Gastrocnemius medialis (tissue), 4 donors: ENCODE measurements at regions not wholly inside any gene's neighbourhood (a gene's known extent, or its start where the extent isn't known, plus 50 kb on each side); places are given as distances from the start of the nearest gene placed in this dataset.

Source experiments
- ATAC-seq, 2 donors: fragments of 150-250 bp; one replicate each; pipeline ENCODE4 v1.9.1; 2016
- DNase-seq, 2 donors: peaks; one replicate each; pipeline ENCODE4 v3.0.0-alpha.2; 2019
- H3K27ac ChIP-seq, 4 donors: fragments of 200-600 bp; sonication (generic); 1 replicate in 1 of 4; 2 replicates in 3 of 4; pipeline ENCODE4 v1.5.1; 2016 to 2018; ENCODE audit warnings: mild to moderate bottlenecking in 2 of 4, moderate library complexity in 1 of 4
- H3K27me3 ChIP-seq, 3 donors: fragments of 200-600 bp; sonication (generic) in 2 of 3; 1 replicate in 1 of 3; 2 replicates in 2 of 3; pipeline versions ENCODE4 v1.5.1 to v1.6.0; 2016 to 2019; ENCODE audit warnings: mild to moderate bottlenecking in 1 of 3, moderate library complexity in 1 of 3
- H3K36me3 ChIP-seq, 2 donors: fragments of 200-600 bp; sonication (generic) in 1 of 2; one replicate each; pipeline ENCODE4 v1.5.1; 2017 to 2018
- H3K4me1 ChIP-seq, 2 donors: fragments of 200-600 bp; sonication (generic) in 1 of 2; one replicate each; pipeline ENCODE4 v1.5.1; 2016 to 2017; ENCODE audit warnings: mild to moderate bottlenecking in 2 of 2
- H3K4me3 ChIP-seq, 4 donors: fragments of 200-600 bp; sonication (generic) in 3 of 4; 1 replicate in 1 of 4; 2 replicates in 3 of 4; pipeline ENCODE4 v1.5.1; 2016 to 2019; ENCODE audit warnings: mild to moderate bottlenecking in 2 of 4
- H3K9me3 ChIP-seq, 3 donors: fragments of 200-600 bp; sonication (generic) in 2 of 3; 1 replicate in 1 of 3; 2 replicates in 2 of 3; pipeline ENCODE4 v1.5.1; 2016 to 2019
- POLR2A ChIP-seq, 2 donors: fragments of 450-650 bp; IDR thresholded peaks; one replicate each; pipeline ENCODE4 v1.6.1; 2017; ENCODE audit warnings: antibody characterized with exemption in 2 of 2, mild to moderate bottlenecking in 2 of 2, moderate library complexity in 2 of 2
- in situ Hi-C, 4 donors: fragments of 200-750 bp; cut with MboI; loops; one replicate each; pipeline versions ENCODE4 v1.15.0 to v1.8.0; 2017; ENCODE audit warnings: low sequenced_read_pairs in 4 of 4
- intact Hi-C: fragments of 100-400 bp; cut with DNase I; formaldehyde crosslinking; loops from one replicate; pipeline ENCODE4 v1.15.1; 2023; ENCODE audit warnings: low total_unique reads
- TF ChIP-seq, protein P1 (sequence below), 5 experiments: fragments of 450-650 bp in 3 of 5; fragments of 200-600 bp in 2 of 5; sonication (generic) in 2 of 5; IDR thresholded peaks in 4 of 5; conservative IDR thresholded peaks in 1 of 5; 1 replicate in 4 of 5; 2 replicates in 1 of 5; pipeline ENCODE4 v1.5.1; 2016 to 2019; ENCODE audit warnings: antibody characterized with exemption in 5 of 5, mild to moderate bottlenecking in 3 of 5, moderate library complexity in 3 of 5

DNA sequence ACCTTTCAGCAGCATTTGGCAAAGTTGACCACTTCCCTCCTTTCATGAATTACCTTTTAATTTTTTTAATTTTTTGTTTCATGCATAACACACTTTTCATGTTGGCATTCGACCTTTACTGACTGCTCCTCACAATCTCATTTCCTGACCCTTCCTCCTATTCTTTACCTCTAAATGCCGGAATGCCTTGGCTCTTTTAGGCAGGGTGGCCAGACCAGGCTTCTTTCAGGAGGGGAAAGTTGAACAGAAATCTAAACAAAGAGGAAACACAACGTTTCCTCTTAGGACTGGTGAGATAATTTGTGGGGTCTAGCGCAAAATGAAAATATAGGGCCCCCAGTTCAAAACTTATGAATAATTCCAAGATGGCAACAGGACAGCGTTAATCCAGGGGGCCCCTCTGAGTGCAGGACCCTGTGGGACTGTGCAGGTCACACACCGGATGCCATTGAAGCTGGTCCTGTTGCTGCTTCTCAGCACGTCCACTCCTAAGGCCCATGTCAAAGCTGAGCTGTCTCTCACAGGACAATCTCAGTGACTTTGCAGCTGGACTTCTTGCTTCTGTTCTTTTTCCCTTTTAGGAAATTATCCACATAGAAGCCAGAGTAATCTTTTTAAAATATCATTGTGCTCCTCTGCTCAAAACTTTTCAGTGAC is 313.8 kb downstream of the HDGFL1 start:
- TF ChIP-seq POLR2A (IDR thresholded peaks at IDR 0.05), result no peak
- TF ChIP-seq, protein P1, sequence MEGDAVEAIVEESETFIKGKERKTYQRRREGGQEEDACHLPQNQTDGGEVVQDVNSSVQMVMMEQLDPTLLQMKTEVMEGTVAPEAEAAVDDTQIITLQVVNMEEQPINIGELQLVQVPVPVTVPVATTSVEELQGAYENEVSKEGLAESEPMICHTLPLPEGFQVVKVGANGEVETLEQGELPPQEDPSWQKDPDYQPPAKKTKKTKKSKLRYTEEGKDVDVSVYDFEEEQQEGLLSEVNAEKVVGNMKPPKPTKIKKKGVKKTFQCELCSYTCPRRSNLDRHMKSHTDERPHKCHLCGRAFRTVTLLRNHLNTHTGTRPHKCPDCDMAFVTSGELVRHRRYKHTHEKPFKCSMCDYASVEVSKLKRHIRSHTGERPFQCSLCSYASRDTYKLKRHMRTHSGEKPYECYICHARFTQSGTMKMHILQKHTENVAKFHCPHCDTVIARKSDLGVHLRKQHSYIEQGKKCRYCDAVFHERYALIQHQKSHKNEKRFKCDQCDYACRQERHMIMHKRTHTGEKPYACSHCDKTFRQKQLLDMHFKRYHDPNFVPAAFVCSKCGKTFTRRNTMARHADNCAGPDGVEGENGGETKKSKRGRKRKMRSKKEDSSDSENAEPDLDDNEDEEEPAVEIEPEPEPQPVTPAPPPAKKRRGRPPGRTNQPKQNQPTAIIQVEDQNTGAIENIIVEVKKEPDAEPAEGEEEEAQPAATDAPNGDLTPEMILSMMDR (IDR thresholded peaks at IDR 0.05 in 4 of 5, conservative IDR thresholded peaks at IDR 0.05 in 1 of 5), result no peak

GRCh38 chr6:22884456-22884855 is 315.1 kb downstream of the HDGFL1 start:
- H3K9me3 ChIP-seq, result no peaks in the 10 kb centered on the region
- peak in 1 of 2 donors; percentile 38 for ATAC-seq
- peaks cover 4 to 6% of the 10 kb centered on the region in 2 donors for H3K4me1 ChIP-seq
- H3K4me3 ChIP-seq, result no peak overlapping the region
- no peak for DNase-seq
- intact Hi-C loops (no loop called here), in situ Hi-C loops (no loop called here)
- TF ChIP-seq, protein P1 (IDR thresholded peaks at IDR 0.05 in 4 of 5, conservative IDR thresholded peaks at IDR 0.05 in 1 of 5), result no peak
- TF ChIP-seq POLR2A (IDR thresholded peaks at IDR 0.05), result no peak
- H3K36me3 ChIP-seq, result no peaks in the 10 kb centered on the region
- H3K27me3 ChIP-seq, result no peaks in the 10 kb centered on the region
- H3K27ac ChIP-seq, result peak overlapping the region in 2 of 4 donors; percentile 49 to 61

More for the DNA sequence above, 313.8 kb downstream of the HDGFL1 start:
- DNase-seq, result no peak
- H3K4me3 ChIP-seq, result no peak overlapping the region
- peak overlapping the region in 3 of 4 donors; percentile 40 to 61 (median 49) for H3K27ac ChIP-seq
- H3K27me3 ChIP-seq, result no peaks in the 10 kb centered on the region
- peaks cover 4 to 6% of the 10 kb centered on the region in 2 donors for H3K4me1 ChIP-seq
- ATAC-seq, result no peak
- in situ Hi-C loops, result no loop called here
- intact Hi-C loops, result no loop called here
- no peaks in the 10 kb centered on the region for H3K9me3 ChIP-seq
- no peaks in the 10 kb centered on the region for H3K36me3 ChIP-seq

- Histone ChIP-seq H3K27me3 (no peaks in the 10 kb centered on the region), H3K4me1 (peaks cover 0 to 4% of the 10 kb centered on the region in 2 donors), H3K36me3 (no peaks in the 10 kb centered on the region), H3K9me3 (no peaks in the 10 kb centered on the region), H3K4me3 (no peak overlapping the region), H3K27ac (peak overlapping the region in 2 of 4 donors; percentile 28 to 30)
- ATAC-seq, result no peak
- intact Hi-C loops (no loop called here), in situ Hi-C loops (no loop called here)
- no peak for DNase-seq
- no peak for TF ChIP-seq POLR2A (IDR thresholded peaks at IDR 0.05)
- TF ChIP-seq, protein P1 (IDR thresholded peaks at IDR 0.05 in 4 of 5, conservative IDR thresholded peaks at IDR 0.05 in 1 of 5), result no peak
These were observed 317.6 kb downstream of the HDGFL1 start for GRCh38 chr6:22886650-22887581.

DNA sequence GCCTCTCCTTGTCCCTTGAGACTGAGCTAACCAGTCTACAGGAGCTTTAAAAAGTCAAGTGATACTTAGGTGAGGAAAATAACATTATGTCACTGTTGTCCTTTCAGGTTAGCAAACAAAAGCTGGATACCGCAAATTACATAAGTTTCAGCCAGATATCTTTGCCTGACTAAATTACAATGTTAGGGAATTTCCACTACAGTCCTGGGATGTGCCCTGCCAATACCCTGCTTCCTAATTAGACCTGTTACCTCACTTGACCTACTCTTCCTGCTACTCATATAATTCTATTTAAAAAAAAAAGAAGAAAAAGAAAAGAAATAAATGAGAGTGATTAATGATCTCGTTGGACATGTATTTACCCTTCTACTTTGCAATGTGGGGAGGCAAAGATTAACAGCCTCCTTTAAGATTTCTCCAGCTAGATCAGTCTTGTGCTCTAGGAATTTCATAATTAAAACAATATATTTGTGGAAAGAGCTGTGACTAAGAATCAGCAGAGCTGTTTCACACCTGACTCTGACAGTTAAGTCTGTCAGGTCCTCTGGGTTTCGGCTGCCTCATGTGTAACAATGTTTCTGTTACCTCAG is 318.9 kb downstream of the HDGFL1 start:
- no peak for TF ChIP-seq POLR2A (IDR thresholded peaks at IDR 0.05)
- TF ChIP-seq, protein P1 (IDR thresholded peaks at IDR 0.05 in 4 of 5, conservative IDR thresholded peaks at IDR 0.05 in 1 of 5), result no peak
- no peak overlapping the region for H3K4me3 ChIP-seq
- in situ Hi-C loops, result no loop called here
- no peaks in the 10 kb centered on the region for H3K36me3 ChIP-seq
- ATAC-seq, result peak; percentile 8 to 63
- no peaks in the 10 kb centered on the region for H3K9me3 ChIP-seq
- peak overlapping the region in 3 of 4 donors; percentile 8 to 40 (median 23) for H3K27ac ChIP-seq
- H3K4me1 ChIP-seq, result peaks cover 0 to 4% of the 10 kb centered on the region in 2 donors
- DNase-seq, result no peak
- H3K27me3 ChIP-seq, result no peaks in the 10 kb centered on the region
- intact Hi-C loops, result no loop called here
